ENCODE measurements at regions not wholly inside any gene's neighbourhood (a gene's known extent, or its start where the extent isn't known, plus 50 kb on each side); places are given as distances from the start of the nearest gene placed in this dataset.

DNA sequence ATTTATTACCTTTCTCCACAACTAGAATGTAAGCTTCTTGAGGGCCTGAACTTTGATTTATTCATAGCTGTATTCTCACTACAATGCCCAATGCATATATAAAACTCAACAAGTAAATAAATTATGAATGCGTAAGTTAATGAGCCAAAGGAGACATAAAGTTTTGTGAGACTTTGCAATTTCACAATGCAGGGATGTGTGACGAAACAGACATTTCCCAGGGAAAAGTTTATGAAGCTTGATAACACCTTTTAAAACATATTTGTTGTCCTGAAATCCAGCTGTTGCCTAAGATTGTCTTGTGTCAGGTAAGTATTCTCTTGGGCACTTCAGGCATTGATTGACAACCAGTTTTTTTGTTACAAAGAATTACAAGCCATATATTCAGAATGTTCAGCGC, 800.1 kb downstream of the BRINP1 start:
- DNase-seq (ENCODE audit: low read depth, low spot score) (no peak), ATAC-seq (no peak)
- ChIA-PET POLR2A (no interaction called here), CTCF (no interaction called here)
- in situ Hi-C loops (cut with HindIII; ENCODE audit: low pct_unique_long_range_greater_than_20kb, low sequenced_read_pairs) (no loop called here), intact Hi-C loops (cut with micrococcal nuclease; ENCODE audit: unreplicated experiment) (no loop called here)
- no peaks in the 10 kb centered on the region for H3K27me3 ChIP-seq (ENCODE audit: control insufficient read depth, insufficient read depth, low read length)
- H3K9me3 ChIP-seq (ENCODE audit: control insufficient read depth, insufficient read depth, low read depth, low read length), result no peaks in the 10 kb centered on the region
- H3K4me3 ChIP-seq (ENCODE audit: low read depth in 2 of 2, low read length in 2 of 2), result no peak overlapping the region
- TF ChIP-seq, protein P1, sequence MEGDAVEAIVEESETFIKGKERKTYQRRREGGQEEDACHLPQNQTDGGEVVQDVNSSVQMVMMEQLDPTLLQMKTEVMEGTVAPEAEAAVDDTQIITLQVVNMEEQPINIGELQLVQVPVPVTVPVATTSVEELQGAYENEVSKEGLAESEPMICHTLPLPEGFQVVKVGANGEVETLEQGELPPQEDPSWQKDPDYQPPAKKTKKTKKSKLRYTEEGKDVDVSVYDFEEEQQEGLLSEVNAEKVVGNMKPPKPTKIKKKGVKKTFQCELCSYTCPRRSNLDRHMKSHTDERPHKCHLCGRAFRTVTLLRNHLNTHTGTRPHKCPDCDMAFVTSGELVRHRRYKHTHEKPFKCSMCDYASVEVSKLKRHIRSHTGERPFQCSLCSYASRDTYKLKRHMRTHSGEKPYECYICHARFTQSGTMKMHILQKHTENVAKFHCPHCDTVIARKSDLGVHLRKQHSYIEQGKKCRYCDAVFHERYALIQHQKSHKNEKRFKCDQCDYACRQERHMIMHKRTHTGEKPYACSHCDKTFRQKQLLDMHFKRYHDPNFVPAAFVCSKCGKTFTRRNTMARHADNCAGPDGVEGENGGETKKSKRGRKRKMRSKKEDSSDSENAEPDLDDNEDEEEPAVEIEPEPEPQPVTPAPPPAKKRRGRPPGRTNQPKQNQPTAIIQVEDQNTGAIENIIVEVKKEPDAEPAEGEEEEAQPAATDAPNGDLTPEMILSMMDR (IDR thresholded peaks at IDR 0.05), result no peak
- TF ChIP-seq POLR2AphosphoS5 (IDR thresholded peaks at IDR 0.05; ENCODE audit: low read depth, low read length) (no peak), SIN3A (IDR thresholded peaks at IDR 0.05; ENCODE audit: borderline replicate concordance, insufficient read depth, low read depth, low read length) (no peak), REST (IDR thresholded peaks at IDR 0.05; ENCODE audit: insufficient read depth in 1 of 2, low read depth in 2 of 2, low read length in 1 of 2) (no peak), TCF7L2 (IDR thresholded peaks at IDR 0.05; ENCODE audit: low read depth, low read length) (no peak)
- H3K4me1 ChIP-seq (ENCODE audit: control insufficient read depth, insufficient read depth, low read length), result no peaks in the 10 kb centered on the region
- no peaks in the 10 kb centered on the region for H3K36me3 ChIP-seq (ENCODE audit: control insufficient read depth, insufficient read depth, low read length)
- no peak overlapping the region for H3K27ac ChIP-seq (ENCODE audit: low read length)
- no TSS peak for BruUV-seq (replicated peaks)

- DNase-seq (ENCODE audit: low read depth, low spot score), result no peak
- in situ Hi-C loops (cut with HindIII; ENCODE audit: low pct_unique_long_range_greater_than_20kb, low sequenced_read_pairs) (no loop called here), intact Hi-C loops (cut with micrococcal nuclease; ENCODE audit: unreplicated experiment) (no loop called here)
- H3K27ac ChIP-seq (ENCODE audit: low read length), result no peak overlapping the region
- ChIA-PET CTCF (no interaction called here), POLR2A (no interaction called here)
- H3K4me1 ChIP-seq (ENCODE audit: control insufficient read depth, insufficient read depth, low read length), result no peaks in the 10 kb centered on the region
- no TSS peak for BruUV-seq (replicated peaks)
- no peaks in the 10 kb centered on the region for H3K36me3 ChIP-seq (ENCODE audit: control insufficient read depth, insufficient read depth, low read length)
- ATAC-seq, result no peak
- no peak for TF ChIP-seq SIN3A (IDR thresholded peaks at IDR 0.05; ENCODE audit: borderline replicate concordance, insufficient read depth, low read depth, low read length)
- TF ChIP-seq POLR2AphosphoS5 (IDR thresholded peaks at IDR 0.05; ENCODE audit: low read depth, low read length), result no peak
- TF ChIP-seq, protein P1 (IDR thresholded peaks at IDR 0.05), result no peak
- TF ChIP-seq TCF7L2 (IDR thresholded peaks at IDR 0.05; ENCODE audit: low read depth, low read length), result no peak
- no peak for TF ChIP-seq REST (IDR thresholded peaks at IDR 0.05; ENCODE audit: insufficient read depth in 1 of 2, low read depth in 2 of 2, low read length in 1 of 2)
- no peak overlapping the region for H3K4me3 ChIP-seq (ENCODE audit: low read depth in 2 of 2, low read length in 2 of 2)
- H3K9me3 ChIP-seq (ENCODE audit: control insufficient read depth, insufficient read depth, low read depth, low read length), result no peaks in the 10 kb centered on the region
- H3K27me3 ChIP-seq (ENCODE audit: control insufficient read depth, insufficient read depth, low read length), result no peaks in the 10 kb centered on the region
Observed at GRCh38 chr9:118570066-118570465, 799.2 kb downstream of the BRINP1 start.

Data from Panc1 (cell line).